PC-9 (cell line): ENCODE measurements at regions not wholly inside any gene's neighbourhood (a gene's known extent, or its start where the extent isn't known, plus 50 kb on each side); places are given as distances from the start of the nearest gene placed in this dataset.

Experiments
- BruUV-seq: library from RNA; stranded (reverse); fragments of 400-500 nt; replicated peaks from 2 replicates; lab custom pipeline; 2021; lab: Mats Ljungman, UMichigan
- CTCF ChIA-PET: fragments of 300-600 bp; sonication (Branson Sonifier 250); formaldehyde crosslinking; loops from one replicate; lab custom pipeline; 2022; ENCODE audit warnings: antibody characterized with exemption; lab: Charles Lee
- POLR2A ChIA-PET: fragments of 300-600 bp; sonication (Branson Sonifier 250); formaldehyde crosslinking; loops from one replicate; lab custom pipeline; 2022; ENCODE audit warnings: antibody characterized with exemption; ENCODE audit not compliant: unreplicated experiment; lab: Charles Lee
- DNase-seq, 2 experiments: peaks; one replicate each; pipeline versions ENCODE4 v3.0.0 to v3.0.0-alpha.2; 2015 to 2022; ENCODE audit warnings: mixed read lengths in 1 of 2
- H2AFZ ChIP-seq: fragments of 200-600 bp; sonication (generic); 2 replicates; pipeline ENCODE4 v1.8.1; 2017; ENCODE audit warnings: antibody characterized with exemption
- H3F3A ChIP-seq: fragments of 200-600 bp; sonication (generic); 2 replicates; pipeline ENCODE4 v1.8.1; 2017; ENCODE audit warnings: antibody characterized with exemption, mild to moderate bottlenecking, low read depth; ENCODE audit not compliant: insufficient read depth
- H3K27ac ChIP-seq: fragments of 200-600 bp; sonication (generic); 2 replicates; pipeline ENCODE4 v1.6.1; 2016; ENCODE audit warnings: mixed run types
- H3K27me3 ChIP-seq: fragments of 200-600 bp; sonication (generic); 2 replicates; pipeline ENCODE4 v1.6.1; 2016; ENCODE audit warnings: low read depth, mixed run types; ENCODE audit not compliant: insufficient read depth
- H3K36me3 ChIP-seq: fragments of 200-600 bp; sonication (generic); 2 replicates; pipeline ENCODE4 v1.6.1; 2016; ENCODE audit warnings: low read depth, mixed run types
- H3K4me1 ChIP-seq: fragments of 200-600 bp; sonication (generic); replicated peaks from 2 replicates; pipeline ENCODE4 v1.6.1; 2016; ENCODE audit warnings: mixed run types; ENCODE audit not compliant: insufficient read depth
- H3K4me2 ChIP-seq: fragments of 200-600 bp; sonication (generic); 2 replicates; pipeline ENCODE4 v1.6.1; 2017; ENCODE audit warnings: mixed run types
- H3K4me3 ChIP-seq: fragments of 200-600 bp; sonication (generic); 2 replicates; pipeline ENCODE4 v1.6.1; 2016; ENCODE audit warnings: mixed run types
- H3K79me2 ChIP-seq: fragments of 200-600 bp; sonication (generic); 2 replicates; pipeline ENCODE4 v1.6.1; 2017; ENCODE audit warnings: low read depth, mixed run types
- H3K9me2 ChIP-seq: fragments of 200-600 bp; sonication (generic); 2 replicates; pipeline ENCODE4 v1.8.1; 2017; ENCODE audit warnings: mild to moderate bottlenecking; ENCODE audit not compliant: insufficient read depth
- H3K9me3 ChIP-seq: fragments of 200-600 bp; sonication (generic); 2 replicates; pipeline ENCODE4 v1.8.1; 2016; ENCODE audit warnings: low read depth; ENCODE audit not compliant: insufficient read depth
- H4K20me1 ChIP-seq: fragments of 200-600 bp; sonication (generic); 2 replicates; pipeline ENCODE4 v1.8.1; 2017; ENCODE audit not compliant: insufficient read depth
- CTCF ChIP-seq: fragments of 200-600 bp; sonication (generic); conservative IDR thresholded peaks from 2 replicates; pipeline ENCODE4 v1.6.1; 2017; ENCODE audit warnings: mixed run types, antibody characterized with exemption, mild to moderate bottlenecking, moderate library complexity
- EZH2 ChIP-seq: fragments of 200-600 bp; sonication (generic); IDR thresholded peaks from 2 replicates; pipeline ENCODE4 v1.8.0; 2017; ENCODE audit warnings: antibody characterized with exemption, low read depth
- intact Hi-C: fragments of 100-400 bp; cut with micrococcal nuclease; formaldehyde crosslinking; loops from one replicate; pipeline ENCODE4 v1.10.0; 2022; ENCODE audit not compliant: unreplicated experiment

- no peaks in the 10 kb centered on the region for H3K36me3 ChIP-seq
- TF ChIP-seq EZH2 (no peak), CTCF (no peak)
- POLR2A ChIA-PET = no interaction called here
- H3K79me2 ChIP-seq = no peaks in the 10 kb centered on the region
- no peaks in the 10 kb centered on the region for H3F3A ChIP-seq
- H3K27ac ChIP-seq = no peak overlapping the region
- no peaks in the 10 kb centered on the region for H3K9me2 ChIP-seq
- no peak overlapping the region for H2AFZ ChIP-seq
- H4K20me1 ChIP-seq = no peaks in the 10 kb centered on the region
- BruUV-seq = no TSS peak
- CTCF ChIA-PET = no interaction called here
- no peak overlapping the region for H3K4me3 ChIP-seq
- no peak overlapping the region for H3K4me2 ChIP-seq
- H3K4me1 ChIP-seq = no peaks in the 10 kb centered on the region
- DNase-seq = no peak
- intact Hi-C loops = no loop called here
- no peaks in the 10 kb centered on the region for H3K9me3 ChIP-seq
- H3K27me3 ChIP-seq = no peaks in the 10 kb centered on the region
Measured at GRCh38 chr21:27569831-27570230, 602.9 kb upstream of the ADAMTS5 start.

- BruUV-seq = no TSS peak
- no peak overlapping the region for H2AFZ ChIP-seq
- H3K27ac ChIP-seq = no peak overlapping the region
- POLR2A ChIA-PET = no interaction called here
- DNase-seq = no peak
- CTCF ChIA-PET = no interaction called here
- no peaks in the 10 kb centered on the region for H3K36me3 ChIP-seq
- H3K4me2 ChIP-seq = no peak overlapping the region
- H3K27me3 ChIP-seq = no peaks in the 10 kb centered on the region
- no peaks in the 10 kb centered on the region for H4K20me1 ChIP-seq
- no peaks in the 10 kb centered on the region for H3K9me3 ChIP-seq
- no peaks in the 10 kb centered on the region for H3K4me1 ChIP-seq
- no peak overlapping the region for H3K4me3 ChIP-seq
- intact Hi-C loops = no loop called here
- no peaks in the 10 kb centered on the region for H3K9me2 ChIP-seq
- no peaks in the 10 kb centered on the region for H3F3A ChIP-seq
- no peak for TF ChIP-seq EZH2
- no peak for TF ChIP-seq CTCF
- no peaks in the 10 kb centered on the region for H3K79me2 ChIP-seq
Measured at GRCh38 chr21:27569091-27569490, 602.2 kb upstream of the ADAMTS5 start.

- no peak for DNase-seq
- Histone ChIP-seq H3K27ac (no peak overlapping the region), H3K9me2 (no peaks in the 10 kb centered on the region), H3K4me2 (no peak overlapping the region), H3F3A (no peaks in the 10 kb centered on the region), H3K9me3 (no peaks in the 10 kb centered on the region), H3K4me1 (no peaks in the 10 kb centered on the region), H2AFZ (no peak overlapping the region), H3K36me3 (no peaks in the 10 kb centered on the region), H3K79me2 (no peaks in the 10 kb centered on the region), H3K4me3 (no peak overlapping the region), H4K20me1 (no peaks in the 10 kb centered on the region), H3K27me3 (no peaks in the 10 kb centered on the region)
- POLR2A ChIA-PET = no interaction called here
- CTCF ChIA-PET = no interaction called here
- no TSS peak for BruUV-seq
- no peak for TF ChIP-seq EZH2
- no peak for TF ChIP-seq CTCF
- intact Hi-C loops = no loop called here
Measured at GRCh38 chr21:27567381-27567780, 600.5 kb upstream of the ADAMTS5 start.
